ENCODE measurements at regions not wholly inside any gene's neighbourhood (a gene's known extent, or its start where the extent isn't known, plus 50 kb on each side); places are given as distances from the start of the nearest gene placed in this dataset.

DNA sequence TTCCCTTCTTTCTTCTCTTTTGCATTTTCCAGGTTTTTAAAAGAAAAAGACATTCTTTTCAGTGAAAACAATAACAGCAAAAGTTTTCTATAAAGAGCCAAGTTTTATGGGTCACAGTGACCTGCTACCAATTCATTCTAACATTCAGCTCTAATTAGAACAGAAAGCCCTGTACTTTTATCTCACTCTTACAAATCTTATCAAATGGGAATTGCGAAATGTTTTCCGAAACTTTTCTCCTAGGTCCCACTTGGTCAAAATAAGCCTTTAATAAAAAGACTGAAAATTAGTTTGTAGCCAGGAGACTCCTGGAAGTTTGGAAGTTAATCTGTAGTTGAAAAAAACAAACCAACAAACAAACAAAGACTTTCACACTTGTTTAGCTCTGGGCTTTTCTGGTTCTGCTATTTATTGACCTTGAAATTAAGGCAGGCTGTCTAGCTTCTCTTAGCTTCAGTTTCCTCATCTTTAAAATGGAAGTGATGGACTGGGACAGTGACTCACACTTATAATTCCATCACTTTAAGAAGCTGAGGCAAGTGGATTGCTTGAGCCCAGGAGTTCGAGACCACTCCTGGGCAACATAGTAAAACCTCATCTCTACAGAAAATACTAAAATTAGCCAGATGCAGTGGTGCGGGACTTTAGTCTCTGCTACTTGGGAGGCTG lies 613.5 kb upstream of the CDH4 start:
- DNase-seq (ENCODE audit: insufficient read length, low spot score) (no peak), FAIRE-seq (no peak)
- TF ChIP-seq POLR2A (IDR thresholded peaks at IDR 0.05; ENCODE audit: low read depth, low read length), result no peak

GRCh38 chr20:60641879-60642447 lies 610.1 kb upstream of the CDH4 start:
- TF ChIP-seq POLR2A (IDR thresholded peaks at IDR 0.05; ENCODE audit: low read depth, low read length), result no peak
- FAIRE-seq (no peak), DNase-seq (ENCODE audit: insufficient read length, low spot score) (no peak)

GRCh38 chr20:60642541-60642940 lies 609.5 kb upstream of the CDH4 start:
- FAIRE-seq (no peak), DNase-seq (ENCODE audit: insufficient read length, low spot score) (no peak)
- TF ChIP-seq POLR2A (IDR thresholded peaks at IDR 0.05; ENCODE audit: low read depth, low read length), result no peak

DNA sequence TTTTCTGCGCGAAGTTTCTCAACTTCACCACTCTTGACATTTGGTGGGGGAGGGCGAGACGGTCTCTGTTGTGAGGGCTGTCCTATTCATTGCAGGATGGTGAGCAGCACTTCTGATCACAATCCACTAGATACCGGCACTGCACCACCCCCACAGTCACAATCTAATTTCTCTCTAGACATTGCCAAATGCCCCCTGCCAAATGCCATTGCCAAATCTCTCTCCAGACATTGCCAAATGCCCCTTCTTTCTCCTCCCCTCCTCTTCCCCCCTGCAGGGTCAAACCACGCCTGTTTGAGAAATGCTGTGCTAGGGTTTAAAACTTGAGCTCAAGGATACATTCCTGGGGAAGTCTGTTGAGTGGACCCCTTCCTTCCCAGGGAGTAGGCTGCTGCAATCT lies 603.5 kb upstream of the CDH4 start:
- no peak for FAIRE-seq
- no peak for DNase-seq (ENCODE audit: insufficient read length, low spot score)
- no peak for TF ChIP-seq POLR2A (IDR thresholded peaks at IDR 0.05; ENCODE audit: low read depth, low read length)

GRCh38 chr20:60649541-60649940 lies 602.5 kb upstream of the CDH4 start:
- FAIRE-seq (no peak), DNase-seq (ENCODE audit: insufficient read length, low spot score) (no peak)
- TF ChIP-seq POLR2A (IDR thresholded peaks at IDR 0.05; ENCODE audit: low read depth, low read length), result no peak

DNA sequence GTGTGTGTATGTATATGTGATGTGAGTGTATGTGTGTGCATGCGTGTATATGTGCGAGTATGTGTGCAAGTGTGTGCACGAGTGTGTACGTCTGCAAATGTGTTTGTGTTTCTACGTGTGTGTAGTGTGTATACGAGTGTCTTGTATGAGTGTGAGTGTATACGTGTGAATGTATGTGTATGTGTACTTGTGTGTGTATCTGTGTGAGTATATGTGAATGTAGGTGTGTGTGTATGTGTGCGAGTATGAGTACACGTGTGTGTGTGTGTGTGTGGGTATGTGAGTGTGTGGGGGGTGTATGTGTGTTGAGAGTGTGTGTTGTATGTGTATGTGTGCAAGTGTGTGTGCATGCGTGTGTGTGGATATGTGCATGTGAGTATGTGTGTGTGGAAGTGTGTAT lies 602.0 kb upstream of the CDH4 start:
- FAIRE-seq (no peak), DNase-seq (ENCODE audit: insufficient read length, low spot score) (no peak)
- no peak for TF ChIP-seq POLR2A (IDR thresholded peaks at IDR 0.05; ENCODE audit: low read depth, low read length)

- DNase-seq (ENCODE audit: insufficient read length, low spot score) (no peak), FAIRE-seq (no peak)
- TF ChIP-seq POLR2A (IDR thresholded peaks at IDR 0.05; ENCODE audit: low read depth, low read length), result no peak
These were observed 600.0 kb upstream of the CDH4 start for GRCh38 chr20:60652046-60652445.

GRCh38 chr20:60652615-60653014 lies 599.4 kb upstream of the CDH4 start:
- no peak for FAIRE-seq
- TF ChIP-seq POLR2A (IDR thresholded peaks at IDR 0.05; ENCODE audit: low read depth, low read length), result no peak
- DNase-seq (ENCODE audit: insufficient read length, low spot score), result no peak

DNA sequence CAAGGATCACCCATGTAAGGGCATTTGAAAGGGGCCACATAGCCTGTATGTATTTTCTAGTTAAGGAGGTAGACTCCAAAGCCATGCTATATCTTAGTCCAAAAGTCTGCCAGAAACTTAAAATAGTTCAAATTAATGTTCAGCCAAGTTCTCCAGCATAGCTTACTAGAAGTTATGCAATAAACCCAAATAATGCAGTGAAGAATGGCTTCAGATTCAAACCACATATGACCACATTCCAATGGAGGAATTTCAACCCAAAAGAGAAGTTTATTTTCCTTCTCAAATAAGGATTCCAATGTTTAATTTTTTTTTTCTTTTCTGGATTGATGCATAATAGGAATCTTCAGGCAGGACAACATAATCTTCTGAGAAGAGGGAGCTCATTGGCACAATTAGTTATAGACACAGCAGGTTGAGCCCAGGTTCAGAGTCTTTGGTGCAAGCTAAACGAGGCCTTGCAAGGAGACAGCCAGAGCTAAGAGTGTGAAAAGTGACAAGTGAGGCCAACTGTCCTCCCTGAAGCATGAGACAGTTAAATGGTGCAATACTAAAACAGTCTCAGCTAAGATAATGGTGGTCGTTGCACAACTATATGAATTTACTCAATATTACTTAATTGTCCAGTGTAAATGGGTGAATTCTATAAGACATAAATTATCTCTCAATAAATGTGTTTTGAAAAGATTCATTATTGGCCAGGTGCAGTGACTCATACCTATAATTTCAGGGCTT lies 598.8 kb upstream of the CDH4 start:
- no peak for TF ChIP-seq POLR2A (IDR thresholded peaks at IDR 0.05; ENCODE audit: low read depth, low read length)
- DNase-seq (ENCODE audit: insufficient read length, low spot score) (no peak), FAIRE-seq (no peak)

- TF ChIP-seq POLR2A (IDR thresholded peaks at IDR 0.05; ENCODE audit: low read depth, low read length), result no peak
- DNase-seq (ENCODE audit: insufficient read length, low spot score) (no peak), FAIRE-seq (no peak)
These were observed 593.4 kb upstream of the CDH4 start for GRCh38 chr20:60658681-60659080.

DNA sequence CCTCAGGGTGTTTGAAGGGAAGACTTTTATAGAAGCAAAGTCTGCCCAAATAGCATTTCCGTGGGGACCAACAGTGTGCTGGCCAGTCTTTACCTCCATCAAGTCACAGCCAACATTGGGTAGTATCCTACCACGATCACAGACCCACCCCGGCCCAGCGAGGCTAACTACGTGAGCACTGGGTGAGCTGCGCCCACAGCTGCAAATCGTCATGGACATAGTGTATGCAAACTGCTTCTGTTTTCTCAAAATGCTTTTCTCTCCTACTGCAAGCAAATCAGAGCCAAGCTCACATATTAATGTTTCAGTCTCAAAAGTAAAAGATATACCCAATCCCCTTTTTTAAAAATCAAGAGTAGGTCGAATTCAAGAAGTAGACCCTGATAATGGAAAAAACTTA lies 592.8 kb upstream of the CDH4 start:
- TF ChIP-seq POLR2A (IDR thresholded peaks at IDR 0.05; ENCODE audit: low read depth, low read length), result no peak
- no peak for FAIRE-seq
- no peak for DNase-seq (ENCODE audit: insufficient read length, low spot score)

- DNase-seq (ENCODE audit: insufficient read length, low spot score) (no peak), FAIRE-seq (no peak)
- TF ChIP-seq POLR2A (IDR thresholded peaks at IDR 0.05; ENCODE audit: low read depth, low read length), result no peak
These were observed 589.8 kb upstream of the CDH4 start for GRCh38 chr20:60662307-60662706.

- DNase-seq (ENCODE audit: insufficient read length, low spot score) (no peak), FAIRE-seq (no peak)
- TF ChIP-seq POLR2A (IDR thresholded peaks at IDR 0.05; ENCODE audit: low read depth, low read length), result no peak
These were observed 588.0 kb upstream of the CDH4 start for GRCh38 chr20:60664106-60664505.

GRCh38 chr20:60667641-60668040 lies 584.4 kb upstream of the CDH4 start:
- FAIRE-seq (no peak), DNase-seq (ENCODE audit: insufficient read length, low spot score) (no peak)
- no peak for TF ChIP-seq POLR2A (IDR thresholded peaks at IDR 0.05; ENCODE audit: low read depth, low read length)

- no peak for TF ChIP-seq POLR2A (IDR thresholded peaks at IDR 0.05; ENCODE audit: low read depth, low read length)
- no peak for FAIRE-seq
- DNase-seq (ENCODE audit: insufficient read length, low spot score), result no peak
These were observed 582.9 kb upstream of the CDH4 start for GRCh38 chr20:60669211-60669610.
